Astrocyte (in vitro differentiated cells and primary cell): ENCODE measurements at regions not wholly inside any gene's neighbourhood (a gene's known extent, or its start where the extent isn't known, plus 50 kb on each side); places are given as distances from the start of the nearest gene placed in this dataset.

Experiments
- EZH2 ChIP-seq: IDR thresholded peaks from 2 replicates; pipeline ENCODE4 v1.6.1; 2012; ENCODE audit warnings: mild to moderate bottlenecking, low read length, inconsistent platforms; ENCODE audit not compliant: insufficient read depth
- TF ChIP-seq, protein P1 (sequence below): IDR thresholded peaks from 2 replicates; pipeline ENCODE4 v1.5.1; 2011; ENCODE audit warnings: low read depth, mild to moderate bottlenecking, inconsistent platforms, low read length, moderate library complexity; ENCODE audit not compliant: insufficient read depth

DNA sequence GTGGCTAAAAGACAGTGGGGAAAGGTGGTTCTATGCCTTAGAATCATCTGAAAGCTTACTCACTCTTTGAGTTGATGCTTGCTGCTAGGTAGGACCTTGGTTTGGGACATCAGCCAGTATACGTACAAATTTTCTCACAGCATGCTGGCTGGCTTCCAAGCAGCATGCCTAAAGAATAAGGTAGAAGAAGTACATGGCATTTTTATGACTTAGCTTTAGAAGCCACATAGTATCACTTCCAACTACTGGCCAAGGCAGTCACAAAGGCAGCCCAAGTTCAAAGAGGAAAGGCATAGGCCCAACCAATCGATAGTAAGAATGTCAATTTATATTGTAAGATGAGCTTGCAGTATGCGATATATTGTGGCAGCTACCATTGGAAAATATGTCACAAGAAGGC is 284.2 kb upstream of the CAND1 start:
- TF ChIP-seq, protein P1, sequence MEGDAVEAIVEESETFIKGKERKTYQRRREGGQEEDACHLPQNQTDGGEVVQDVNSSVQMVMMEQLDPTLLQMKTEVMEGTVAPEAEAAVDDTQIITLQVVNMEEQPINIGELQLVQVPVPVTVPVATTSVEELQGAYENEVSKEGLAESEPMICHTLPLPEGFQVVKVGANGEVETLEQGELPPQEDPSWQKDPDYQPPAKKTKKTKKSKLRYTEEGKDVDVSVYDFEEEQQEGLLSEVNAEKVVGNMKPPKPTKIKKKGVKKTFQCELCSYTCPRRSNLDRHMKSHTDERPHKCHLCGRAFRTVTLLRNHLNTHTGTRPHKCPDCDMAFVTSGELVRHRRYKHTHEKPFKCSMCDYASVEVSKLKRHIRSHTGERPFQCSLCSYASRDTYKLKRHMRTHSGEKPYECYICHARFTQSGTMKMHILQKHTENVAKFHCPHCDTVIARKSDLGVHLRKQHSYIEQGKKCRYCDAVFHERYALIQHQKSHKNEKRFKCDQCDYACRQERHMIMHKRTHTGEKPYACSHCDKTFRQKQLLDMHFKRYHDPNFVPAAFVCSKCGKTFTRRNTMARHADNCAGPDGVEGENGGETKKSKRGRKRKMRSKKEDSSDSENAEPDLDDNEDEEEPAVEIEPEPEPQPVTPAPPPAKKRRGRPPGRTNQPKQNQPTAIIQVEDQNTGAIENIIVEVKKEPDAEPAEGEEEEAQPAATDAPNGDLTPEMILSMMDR: no peak
- TF ChIP-seq EZH2: no peak
